ENCODE measurements at regions not wholly inside any gene's neighbourhood (a gene's known extent, or its start where the extent isn't known, plus 50 kb on each side); places are given as distances from the start of the nearest gene placed in this dataset.

DNA sequence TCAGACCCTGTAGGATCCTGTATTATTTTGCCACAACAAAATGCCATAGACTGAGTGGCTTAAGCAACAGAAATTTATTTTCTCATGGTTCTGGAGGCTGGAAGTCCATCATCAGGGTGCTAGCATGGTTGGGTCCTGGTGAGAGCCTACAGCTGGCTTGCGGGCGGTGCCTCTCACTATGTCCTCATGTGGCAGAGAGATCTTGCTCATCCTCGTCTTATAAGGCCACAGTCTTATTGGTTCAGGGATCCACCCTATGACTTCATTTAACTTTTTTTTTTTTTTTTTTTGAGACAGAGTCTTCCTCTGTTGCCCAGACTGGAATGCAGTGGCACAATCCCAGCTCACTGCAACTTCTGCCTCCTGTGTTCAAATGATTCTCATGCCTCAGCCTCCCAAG lies 90.9 kb downstream of the LSM5 start:
- ATAC-seq (ENCODE audit: insufficient read depth, low read depth), result no peak
- no peaks in the 10 kb centered on the region for H4K20me1 ChIP-seq (ENCODE audit: insufficient read depth, low read length)
- TF ChIP-seq EZH2 (IDR thresholded peaks at IDR 0.05; ENCODE audit: borderline replicate concordance, low read depth, low read length, severe bottlenecking) (no peak), CTCF (IDR thresholded peaks at IDR 0.05; ENCODE audit: borderline replicate concordance, extremely low read depth, low read length, poor library complexity, severe bottlenecking) (no peak)

DNA sequence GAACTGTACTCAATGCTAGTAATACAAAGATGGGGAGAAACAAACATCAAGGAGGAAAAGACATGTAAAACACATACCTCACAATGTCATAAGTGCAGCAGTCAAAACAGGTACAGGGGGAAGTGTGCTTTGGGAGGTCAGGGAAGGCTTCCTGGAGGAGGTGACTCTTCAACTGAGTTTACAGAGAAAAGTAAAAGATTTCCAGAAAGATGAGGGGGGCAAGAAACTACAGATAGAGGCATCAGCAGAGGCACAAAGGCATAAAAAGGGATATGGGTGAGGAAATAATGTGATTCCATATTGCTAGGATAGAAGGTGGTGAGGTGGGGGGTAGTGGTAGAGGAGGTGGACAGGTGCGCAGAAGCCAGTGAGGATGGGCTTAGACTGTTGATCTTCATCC lies 95.0 kb downstream of the LSM5 start:
- Histone ChIP-seq H3K27me3 (ENCODE audit: insufficient read depth, low read length, poor library complexity) (peaks cover 2% of the 10 kb centered on the region), H2AFZ (ENCODE audit: low read depth, low read length) (no peak overlapping the region), H3K9ac (ENCODE audit: low read depth, low read length) (no peak overlapping the region), H3K9me3 (ENCODE audit: insufficient read depth, low read length, severe bottlenecking) (no peaks in the 10 kb centered on the region), H3K27ac (ENCODE audit: low read length) (no peak overlapping the region), H3K4me3 (ENCODE audit: low read depth in 1 of 2, low read length in 2 of 2) (no peak overlapping the region), H3K36me3 (ENCODE audit: insufficient read depth, low read length) (no peaks in the 10 kb centered on the region), H4K20me1 (ENCODE audit: insufficient read depth, low read length) (no peaks in the 10 kb centered on the region), H3K4me2 (ENCODE audit: insufficient read depth, low read length) (no peak overlapping the region), H3K79me2 (ENCODE audit: insufficient read depth, low read length) (no peaks in the 10 kb centered on the region), H3K4me1 (ENCODE audit: insufficient read depth, low read length) (no peaks in the 10 kb centered on the region)
- DNase-seq, result no peak
- no peak for TF ChIP-seq EZH2 (IDR thresholded peaks at IDR 0.05; ENCODE audit: borderline replicate concordance, low read depth, low read length, severe bottlenecking)
- ATAC-seq (ENCODE audit: insufficient read depth, low read depth), result no peak

More for the DNA sequence above, 90.9 kb downstream of the LSM5 start:
- Histone ChIP-seq H3K27ac (ENCODE audit: low read length) (no peak overlapping the region), H3K4me3 (ENCODE audit: low read depth in 1 of 2, low read length in 2 of 2) (no peak overlapping the region), H2AFZ (ENCODE audit: low read depth, low read length) (no peak overlapping the region), H3K9ac (ENCODE audit: low read depth, low read length) (no peak overlapping the region), H3K79me2 (ENCODE audit: insufficient read depth, low read length) (no peaks in the 10 kb centered on the region), H3K4me2 (ENCODE audit: insufficient read depth, low read length) (no peak overlapping the region), H3K9me3 (ENCODE audit: insufficient read depth, low read length, severe bottlenecking) (no peaks in the 10 kb centered on the region), H3K36me3 (ENCODE audit: insufficient read depth, low read length) (no peaks in the 10 kb centered on the region), H3K4me1 (ENCODE audit: insufficient read depth, low read length) (no peaks in the 10 kb centered on the region), H3K27me3 (ENCODE audit: insufficient read depth, low read length, poor library complexity) (peaks cover 9% of the 10 kb centered on the region)
- no peak for DNase-seq

DNA sequence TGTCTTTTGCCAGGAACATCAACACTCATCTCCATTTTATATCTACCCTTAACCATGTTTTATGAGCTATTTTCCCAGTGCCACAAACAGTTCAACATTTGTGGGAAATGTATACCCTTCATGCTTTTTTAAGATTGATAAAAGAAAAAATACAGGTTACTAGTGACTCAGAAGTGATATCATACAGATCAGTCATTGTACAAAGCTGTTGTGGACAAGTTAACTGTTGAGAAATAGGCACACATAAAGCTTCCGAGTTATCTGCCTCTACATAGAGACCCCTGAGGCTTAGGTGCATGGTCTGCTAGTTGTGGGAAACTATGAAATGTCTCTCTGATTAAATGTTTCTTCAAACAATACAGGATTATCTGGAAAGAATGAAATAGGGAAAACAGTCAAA lies 96.3 kb downstream of the LSM5 start:
- Histone ChIP-seq H3K9ac (ENCODE audit: low read depth, low read length) (no peak overlapping the region), H3K79me2 (ENCODE audit: insufficient read depth, low read length) (no peaks in the 10 kb centered on the region), H3K4me1 (ENCODE audit: insufficient read depth, low read length) (no peaks in the 10 kb centered on the region), H3K4me3 (ENCODE audit: low read depth in 1 of 2, low read length in 2 of 2) (no peak overlapping the region), H3K27me3 (ENCODE audit: insufficient read depth, low read length, poor library complexity) (no peaks in the 10 kb centered on the region), H3K27ac (ENCODE audit: low read length) (no peak overlapping the region), H3K9me3 (ENCODE audit: insufficient read depth, low read length, severe bottlenecking) (no peaks in the 10 kb centered on the region), H3K4me2 (ENCODE audit: insufficient read depth, low read length) (no peak overlapping the region), H2AFZ (ENCODE audit: low read depth, low read length) (no peak overlapping the region), H4K20me1 (ENCODE audit: insufficient read depth, low read length) (no peaks in the 10 kb centered on the region), H3K36me3 (ENCODE audit: insufficient read depth, low read length) (no peaks in the 10 kb centered on the region)
- DNase-seq, result no peak
- ATAC-seq (ENCODE audit: insufficient read depth, low read depth), result no peak
- TF ChIP-seq CTCF (IDR thresholded peaks at IDR 0.05; ENCODE audit: borderline replicate concordance, extremely low read depth, low read length, poor library complexity, severe bottlenecking) (no peak), EZH2 (IDR thresholded peaks at IDR 0.05; ENCODE audit: borderline replicate concordance, low read depth, low read length, severe bottlenecking) (no peak)

DNA sequence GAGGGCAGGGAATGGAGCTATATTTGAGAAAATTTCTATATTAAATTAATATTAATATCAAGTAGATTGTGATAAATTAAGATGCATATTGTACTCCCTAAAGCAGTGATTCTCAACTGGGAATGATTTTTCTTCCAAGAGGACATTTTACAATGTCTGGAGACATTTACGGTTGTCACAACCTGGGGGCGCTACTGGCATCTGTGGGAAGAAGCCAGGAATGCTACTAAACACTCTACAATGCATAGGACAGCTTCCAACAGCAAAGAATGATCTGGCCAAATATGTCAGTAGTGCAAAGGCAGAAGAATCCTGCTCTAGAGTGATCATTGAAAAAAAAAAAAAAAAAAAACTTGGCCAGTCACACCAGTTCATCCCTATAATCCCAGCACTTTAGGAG lies 100.0 kb downstream of the LSM5 start:
- no peak overlapping the region for H2AFZ ChIP-seq (ENCODE audit: low read depth, low read length)
- no peak overlapping the region for H3K4me2 ChIP-seq (ENCODE audit: insufficient read depth, low read length)
- DNase-seq (no peak), ATAC-seq (ENCODE audit: insufficient read depth, low read depth) (no peak)
- no peaks in the 10 kb centered on the region for H4K20me1 ChIP-seq (ENCODE audit: insufficient read depth, low read length)
- no peak overlapping the region for H3K27ac ChIP-seq (ENCODE audit: low read length)
- no peaks in the 10 kb centered on the region for H3K9me3 ChIP-seq (ENCODE audit: insufficient read depth, low read length, severe bottlenecking)
- H3K4me1 ChIP-seq (ENCODE audit: insufficient read depth, low read length), result no peaks in the 10 kb centered on the region
- H3K79me2 ChIP-seq (ENCODE audit: insufficient read depth, low read length), result no peaks in the 10 kb centered on the region
- no peak overlapping the region for H3K9ac ChIP-seq (ENCODE audit: low read depth, low read length)
- TF ChIP-seq EZH2 (IDR thresholded peaks at IDR 0.05; ENCODE audit: borderline replicate concordance, low read depth, low read length, severe bottlenecking) (no peak), CTCF (IDR thresholded peaks at IDR 0.05; ENCODE audit: borderline replicate concordance, extremely low read depth, low read length, poor library complexity, severe bottlenecking) (no peak)
- peaks cover 3% of the 10 kb centered on the region for H3K27me3 ChIP-seq (ENCODE audit: insufficient read depth, low read length, poor library complexity)
- H3K4me3 ChIP-seq (ENCODE audit: low read depth in 1 of 2, low read length in 2 of 2), result no peak overlapping the region
- H3K36me3 ChIP-seq (ENCODE audit: insufficient read depth, low read length), result no peaks in the 10 kb centered on the region

Data from DND-41 (cell line).